HL-60 (cell line): ENCODE measurements at regions not wholly inside any gene's neighbourhood (a gene's known extent, or its start where the extent isn't known, plus 50 kb on each side); places are given as distances from the start of the nearest gene placed in this dataset.

Experiments
- DNase-seq, 2 experiments: peaks; one replicate each; pipeline ENCODE4 v3.0.0-alpha.2; 2010 to 2020; ENCODE audit warnings: low read depth in 1 of 2, low spot score in 1 of 2
- H3K27ac ChIP-seq: fragments of 250-450 bp; sonication (Bioruptor Pico); replicated peaks from 2 replicates; pipeline ENCODE4 v1.5.1; 2020; ENCODE audit warnings: mild to moderate bottlenecking, moderate library complexity
- H3K27me3 ChIP-seq: fragments of 250-450 bp; sonication (Bioruptor Pico); 2 replicates; pipeline ENCODE4 v1.5.1; 2021; ENCODE audit warnings: mild to moderate bottlenecking, moderate library complexity; ENCODE audit not compliant: insufficient read depth, poor library complexity, severe bottlenecking
- H3K4me3 ChIP-seq: replicated peaks from 2 replicates; pipeline ENCODE4 v1.5.1; 2011; ENCODE audit warnings: mild to moderate bottlenecking, control low read depth, low read length; ENCODE audit not compliant: insufficient read depth
- GABPA ChIP-seq: IDR thresholded peaks from 2 replicates; pipeline ENCODE4 v1.6.1; 2012; ENCODE audit warnings: low read depth
- POLR2AphosphoS5 ChIP-seq: IDR thresholded peaks from 2 replicates; pipeline ENCODE4 v1.6.1; 2012; ENCODE audit warnings: low read depth
- SPI1 ChIP-seq: IDR thresholded peaks from 2 replicates; pipeline ENCODE4 v1.6.1; 2012; ENCODE audit warnings: low read depth, mild to moderate bottlenecking, borderline replicate concordance
- TF ChIP-seq, protein P1 (sequence below): IDR thresholded peaks from 2 replicates; pipeline ENCODE4 v1.6.1; 2012; ENCODE audit warnings: low read depth; ENCODE audit not compliant: insufficient replicate concordance
- TF ChIP-seq, protein P2 (sequence below): IDR thresholded peaks from one replicate; pipeline ENCODE4 v1.5.1; 2011; ENCODE audit warnings: low read length, control low read depth, inconsistent platforms; ENCODE audit not compliant: insufficient read depth

DNA sequence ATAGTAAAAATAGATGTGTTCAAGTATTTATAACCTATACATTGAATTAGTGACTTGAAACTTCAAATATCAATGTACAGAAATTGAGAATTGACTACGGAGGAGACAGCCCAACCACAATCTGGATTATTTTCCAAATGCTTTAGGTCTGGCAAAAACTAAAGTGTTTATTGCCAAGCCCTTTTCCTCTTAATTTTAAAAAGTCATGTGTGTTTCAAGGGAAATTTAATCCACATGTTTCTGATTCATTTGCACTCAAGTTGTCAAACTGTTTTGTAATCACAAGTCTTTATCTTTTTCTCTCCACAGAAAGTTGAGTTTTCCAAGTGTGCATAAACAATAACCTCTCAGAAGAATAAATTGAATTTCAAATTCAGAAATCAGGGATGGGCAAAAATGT is 350.8 kb upstream of the RSPO3 start:
- no peaks in the 10 kb centered on the region for H3K27me3 ChIP-seq
- no peak for DNase-seq
- TF ChIP-seq, protein P1, sequence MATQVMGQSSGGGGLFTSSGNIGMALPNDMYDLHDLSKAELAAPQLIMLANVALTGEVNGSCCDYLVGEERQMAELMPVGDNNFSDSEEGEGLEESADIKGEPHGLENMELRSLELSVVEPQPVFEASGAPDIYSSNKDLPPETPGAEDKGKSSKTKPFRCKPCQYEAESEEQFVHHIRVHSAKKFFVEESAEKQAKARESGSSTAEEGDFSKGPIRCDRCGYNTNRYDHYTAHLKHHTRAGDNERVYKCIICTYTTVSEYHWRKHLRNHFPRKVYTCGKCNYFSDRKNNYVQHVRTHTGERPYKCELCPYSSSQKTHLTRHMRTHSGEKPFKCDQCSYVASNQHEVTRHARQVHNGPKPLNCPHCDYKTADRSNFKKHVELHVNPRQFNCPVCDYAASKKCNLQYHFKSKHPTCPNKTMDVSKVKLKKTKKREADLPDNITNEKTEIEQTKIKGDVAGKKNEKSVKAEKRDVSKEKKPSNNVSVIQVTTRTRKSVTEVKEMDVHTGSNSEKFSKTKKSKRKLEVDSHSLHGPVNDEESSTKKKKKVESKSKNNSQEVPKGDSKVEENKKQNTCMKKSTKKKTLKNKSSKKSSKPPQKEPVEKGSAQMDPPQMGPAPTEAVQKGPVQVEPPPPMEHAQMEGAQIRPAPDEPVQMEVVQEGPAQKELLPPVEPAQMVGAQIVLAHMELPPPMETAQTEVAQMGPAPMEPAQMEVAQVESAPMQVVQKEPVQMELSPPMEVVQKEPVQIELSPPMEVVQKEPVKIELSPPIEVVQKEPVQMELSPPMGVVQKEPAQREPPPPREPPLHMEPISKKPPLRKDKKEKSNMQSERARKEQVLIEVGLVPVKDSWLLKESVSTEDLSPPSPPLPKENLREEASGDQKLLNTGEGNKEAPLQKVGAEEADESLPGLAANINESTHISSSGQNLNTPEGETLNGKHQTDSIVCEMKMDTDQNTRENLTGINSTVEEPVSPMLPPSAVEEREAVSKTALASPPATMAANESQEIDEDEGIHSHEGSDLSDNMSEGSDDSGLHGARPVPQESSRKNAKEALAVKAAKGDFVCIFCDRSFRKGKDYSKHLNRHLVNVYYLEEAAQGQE, result no peak
- no peak for TF ChIP-seq POLR2AphosphoS5
- TF ChIP-seq, protein P2, sequence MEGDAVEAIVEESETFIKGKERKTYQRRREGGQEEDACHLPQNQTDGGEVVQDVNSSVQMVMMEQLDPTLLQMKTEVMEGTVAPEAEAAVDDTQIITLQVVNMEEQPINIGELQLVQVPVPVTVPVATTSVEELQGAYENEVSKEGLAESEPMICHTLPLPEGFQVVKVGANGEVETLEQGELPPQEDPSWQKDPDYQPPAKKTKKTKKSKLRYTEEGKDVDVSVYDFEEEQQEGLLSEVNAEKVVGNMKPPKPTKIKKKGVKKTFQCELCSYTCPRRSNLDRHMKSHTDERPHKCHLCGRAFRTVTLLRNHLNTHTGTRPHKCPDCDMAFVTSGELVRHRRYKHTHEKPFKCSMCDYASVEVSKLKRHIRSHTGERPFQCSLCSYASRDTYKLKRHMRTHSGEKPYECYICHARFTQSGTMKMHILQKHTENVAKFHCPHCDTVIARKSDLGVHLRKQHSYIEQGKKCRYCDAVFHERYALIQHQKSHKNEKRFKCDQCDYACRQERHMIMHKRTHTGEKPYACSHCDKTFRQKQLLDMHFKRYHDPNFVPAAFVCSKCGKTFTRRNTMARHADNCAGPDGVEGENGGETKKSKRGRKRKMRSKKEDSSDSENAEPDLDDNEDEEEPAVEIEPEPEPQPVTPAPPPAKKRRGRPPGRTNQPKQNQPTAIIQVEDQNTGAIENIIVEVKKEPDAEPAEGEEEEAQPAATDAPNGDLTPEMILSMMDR, result no peak
- TF ChIP-seq GABPA, result no peak
- no peak for TF ChIP-seq SPI1
- no peak overlapping the region for H3K4me3 ChIP-seq
- H3K27ac ChIP-seq, result no peak overlapping the region

DNA sequence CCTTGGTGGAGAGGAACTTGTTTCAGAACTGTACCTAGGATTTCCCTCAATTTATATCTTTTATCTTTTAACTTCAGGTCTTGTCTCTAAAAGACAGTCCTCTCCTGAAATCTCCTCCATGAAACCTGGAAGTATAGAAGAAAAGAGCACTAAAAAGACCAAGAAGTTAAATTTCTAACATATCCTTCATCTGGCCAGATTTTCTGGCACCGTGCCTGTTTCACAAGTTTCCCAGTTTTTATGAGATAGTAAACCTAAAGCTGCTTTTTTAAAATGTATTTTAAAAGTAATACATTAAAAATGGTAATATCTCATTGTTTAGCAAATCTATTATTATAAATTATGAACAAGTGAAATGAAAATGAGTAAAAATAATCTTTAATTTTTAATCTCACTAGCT is 348.3 kb upstream of the RSPO3 start:
- Histone ChIP-seq H3K4me3 (no peak overlapping the region), H3K27ac (no peak overlapping the region), H3K27me3 (no peaks in the 10 kb centered on the region)
- DNase-seq, result no peak
- TF ChIP-seq, protein P1, result no peak
- TF ChIP-seq, protein P2, result no peak
- no peak for TF ChIP-seq POLR2AphosphoS5
- TF ChIP-seq GABPA, result no peak
- no peak for TF ChIP-seq SPI1

DNA sequence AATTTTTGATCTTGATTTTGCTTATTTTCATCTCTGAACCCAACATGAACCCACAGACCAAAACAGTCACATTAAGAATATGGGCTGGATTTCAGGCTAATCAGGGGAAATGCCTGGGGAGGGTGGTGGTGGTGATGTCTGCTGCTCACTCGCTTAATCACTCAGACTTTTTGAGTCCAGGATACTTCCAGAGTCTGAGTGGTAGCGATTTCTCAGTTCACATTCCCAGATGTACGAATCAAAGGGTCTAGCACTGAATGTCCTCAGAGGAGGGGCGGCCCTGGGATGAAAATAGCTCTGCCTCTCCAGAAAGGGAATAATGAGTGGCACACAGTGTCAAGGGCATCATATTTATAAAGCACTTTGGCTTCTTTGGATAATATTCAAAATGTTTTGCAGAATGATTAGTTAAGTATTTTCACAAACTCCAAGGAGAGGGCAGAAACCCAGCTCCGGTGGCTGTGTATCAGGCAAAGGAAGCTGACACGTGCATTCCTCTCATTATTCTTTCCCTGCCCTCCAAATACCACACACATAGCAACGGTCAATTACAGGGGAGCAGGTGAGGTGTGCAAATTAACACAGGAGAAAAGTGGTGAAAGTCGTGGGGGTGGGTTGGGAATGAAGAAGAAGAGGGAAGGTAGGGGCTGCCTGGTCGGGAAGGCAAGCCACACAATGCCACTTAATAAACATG is 345.2 kb upstream of the RSPO3 start:
- no peak for DNase-seq
- TF ChIP-seq POLR2AphosphoS5 (no peak), GABPA (no peak), SPI1 (no peak)
- TF ChIP-seq, protein P1, result no peak
- TF ChIP-seq, protein P2, result no peak
- Histone ChIP-seq H3K4me3 (no peak overlapping the region), H3K27me3 (no peaks in the 10 kb centered on the region), H3K27ac (no peak overlapping the region)
